Prostate gland (tissue), 2 donors: ENCODE measurements at regions not wholly inside any gene's neighbourhood (a gene's known extent, or its start where the extent isn't known, plus 50 kb on each side); places are given as distances from the start of the nearest gene placed in this dataset.

Experiments
- DNase-seq: peaks from one replicate; pipeline ENCODE4 v3.0.0-alpha.2; 2019; ENCODE audit warnings: low spot score
- H3K27ac ChIP-seq, 2 donors: fragments of 200-600 bp; sonication (generic); 2 replicates each; pipeline ENCODE4 v1.5.1; 2017 to 2019
- H3K27me3 ChIP-seq: fragments of 200-600 bp; sonication (generic); replicated peaks from 2 replicates; pipeline ENCODE4 v1.5.1; 2019; ENCODE audit not compliant: insufficient read depth
- H3K36me3 ChIP-seq, 2 donors: fragments of 200-600 bp; sonication (generic); 1 replicate in 1 of 2; 2 replicates in 1 of 2; pipeline versions ENCODE4 v1.5.1 to v1.8.1; 2017 to 2019
- H3K4me1 ChIP-seq: fragments of 200-600 bp; sonication (generic); replicated peaks from 2 replicates; pipeline ENCODE4 v1.5.1; 2019
- H3K4me3 ChIP-seq, 2 donors: fragments of 200-600 bp; sonication (generic); 2 replicates each; pipeline ENCODE4 v1.5.1; 2017 to 2019
- H3K9me3 ChIP-seq: fragments of 200-600 bp; sonication (generic); 2 replicates; pipeline ENCODE4 v1.5.1; 2017
- POLR2A ChIP-seq: fragments of 450-650 bp; IDR thresholded peaks from one replicate; pipeline ENCODE4 v1.6.1; 2016; ENCODE audit warnings: antibody characterized with exemption, mild to moderate bottlenecking
- POLR2AphosphoS5 ChIP-seq: sonication (generic); formaldehyde crosslinking; IDR thresholded peaks from one replicate; pipeline ENCODE4 v1.6.1; 2017; ENCODE audit warnings: antibody characterized with exemption
- WGBS: methylation state at CpG from one replicate; pipeline ENCODE4 v1.1.5; 2018; 5-methylcytosine and 5-hydroxymethylcytosine counted together
- intact Hi-C: fragments of 100-400 bp; cut with DNase I; formaldehyde crosslinking; loops from one replicate; pipeline ENCODE4 v1.14.2; 2022
- TF ChIP-seq, protein P1 (sequence below), 4 experiments: fragments of 200-600 bp in 2 of 4; fragments of 450-650 bp in 2 of 4; sonication (generic) in 2 of 4; IDR thresholded peaks; 1 replicate in 3 of 4; 2 replicates in 1 of 4; pipeline ENCODE4 v1.5.1; 2016 to 2019; ENCODE audit warnings: antibody characterized with exemption in 4 of 4, mild to moderate bottlenecking in 2 of 4, moderate library complexity in 2 of 4

GRCh38 chr20:37624963-37625362 lies 68.9 kb upstream of the CTNNBL1 start:
- Histone ChIP-seq H3K9me3 (no peaks in the 10 kb centered on the region), H3K27me3 (no peaks in the 10 kb centered on the region), H3K36me3 (no peaks in the 10 kb centered on the region), H3K4me3 (no peak overlapping the region), H3K4me1 (no peaks in the 10 kb centered on the region), H3K27ac (no peak overlapping the region)
- TF ChIP-seq, protein P1, sequence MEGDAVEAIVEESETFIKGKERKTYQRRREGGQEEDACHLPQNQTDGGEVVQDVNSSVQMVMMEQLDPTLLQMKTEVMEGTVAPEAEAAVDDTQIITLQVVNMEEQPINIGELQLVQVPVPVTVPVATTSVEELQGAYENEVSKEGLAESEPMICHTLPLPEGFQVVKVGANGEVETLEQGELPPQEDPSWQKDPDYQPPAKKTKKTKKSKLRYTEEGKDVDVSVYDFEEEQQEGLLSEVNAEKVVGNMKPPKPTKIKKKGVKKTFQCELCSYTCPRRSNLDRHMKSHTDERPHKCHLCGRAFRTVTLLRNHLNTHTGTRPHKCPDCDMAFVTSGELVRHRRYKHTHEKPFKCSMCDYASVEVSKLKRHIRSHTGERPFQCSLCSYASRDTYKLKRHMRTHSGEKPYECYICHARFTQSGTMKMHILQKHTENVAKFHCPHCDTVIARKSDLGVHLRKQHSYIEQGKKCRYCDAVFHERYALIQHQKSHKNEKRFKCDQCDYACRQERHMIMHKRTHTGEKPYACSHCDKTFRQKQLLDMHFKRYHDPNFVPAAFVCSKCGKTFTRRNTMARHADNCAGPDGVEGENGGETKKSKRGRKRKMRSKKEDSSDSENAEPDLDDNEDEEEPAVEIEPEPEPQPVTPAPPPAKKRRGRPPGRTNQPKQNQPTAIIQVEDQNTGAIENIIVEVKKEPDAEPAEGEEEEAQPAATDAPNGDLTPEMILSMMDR (IDR thresholded peaks at IDR 0.05), result no peak
- TF ChIP-seq POLR2AphosphoS5 (no peak), POLR2A (no peak)
- WGBS, result 19% methylated on average over 1 of the region's 1 CpG
- no peak for DNase-seq
- intact Hi-C loops, result no loop called here

GRCh38 chr20:37622728-37623127 lies 71.1 kb upstream of the CTNNBL1 start:
- Histone ChIP-seq H3K27ac (no peak overlapping the region), H3K27me3 (no peaks in the 10 kb centered on the region), H3K36me3 (no peaks in the 10 kb centered on the region), H3K4me3 (no peak overlapping the region), H3K9me3 (no peaks in the 10 kb centered on the region), H3K4me1 (no peaks in the 10 kb centered on the region)
- intact Hi-C loops, result no loop called here
- TF ChIP-seq, protein P1 (IDR thresholded peaks at IDR 0.05), result no peak
- TF ChIP-seq POLR2A, result no peak
- no peak for TF ChIP-seq POLR2AphosphoS5
- DNase-seq, result no peak
- 30% methylated on average over 5 of the region's 5 CpGs for WGBS

DNA sequence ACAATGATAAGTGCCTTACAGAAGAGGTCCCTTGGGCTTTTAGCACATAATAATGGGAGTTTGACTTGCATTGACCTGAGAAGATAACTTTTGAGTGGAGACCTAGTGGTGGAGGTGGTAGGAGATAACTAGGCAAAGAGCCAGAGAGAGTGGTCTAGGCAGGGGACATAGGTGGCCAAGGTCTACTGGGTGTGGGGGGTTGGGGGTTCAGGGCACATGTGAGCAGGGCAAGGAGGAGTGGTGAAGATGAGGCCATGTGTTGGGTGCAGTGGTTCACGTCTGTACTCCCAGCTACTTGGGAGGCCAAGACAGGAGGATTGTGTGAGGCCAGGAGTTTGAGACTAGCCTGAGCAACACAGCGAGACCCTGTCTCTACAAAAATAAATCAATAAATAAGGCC lies 74.3 kb upstream of the CTNNBL1 start:
- Histone ChIP-seq H3K36me3 (no peaks in the 10 kb centered on the region), H3K4me1 (no peaks in the 10 kb centered on the region), H3K27ac (no peak overlapping the region), H3K4me3 (no peak overlapping the region), H3K9me3 (no peaks in the 10 kb centered on the region), H3K27me3 (no peaks in the 10 kb centered on the region)
- 70% methylated on average over 2 of the region's 2 CpGs for WGBS
- DNase-seq, result no peak
- TF ChIP-seq POLR2A, result no peak
- TF ChIP-seq POLR2AphosphoS5, result no peak
- TF ChIP-seq, protein P1 (IDR thresholded peaks at IDR 0.05), result no peak
- intact Hi-C loops, result no loop called here

GRCh38 chr20:37616110-37616425 lies 77.8 kb upstream of the CTNNBL1 start:
- Histone ChIP-seq H3K27ac (no peak overlapping the region), H3K9me3 (no peaks in the 10 kb centered on the region), H3K4me3 (no peak overlapping the region), H3K27me3 (no peaks in the 10 kb centered on the region), H3K4me1 (no peaks in the 10 kb centered on the region), H3K36me3 (no peaks in the 10 kb centered on the region)
- no peak for DNase-seq
- 5% methylated on average over 2 of the region's 2 CpGs for WGBS
- intact Hi-C loops, result no loop called here
- TF ChIP-seq POLR2A (no peak), POLR2AphosphoS5 (no peak)
- TF ChIP-seq, protein P1 (IDR thresholded peaks at IDR 0.05), result no peak

DNA sequence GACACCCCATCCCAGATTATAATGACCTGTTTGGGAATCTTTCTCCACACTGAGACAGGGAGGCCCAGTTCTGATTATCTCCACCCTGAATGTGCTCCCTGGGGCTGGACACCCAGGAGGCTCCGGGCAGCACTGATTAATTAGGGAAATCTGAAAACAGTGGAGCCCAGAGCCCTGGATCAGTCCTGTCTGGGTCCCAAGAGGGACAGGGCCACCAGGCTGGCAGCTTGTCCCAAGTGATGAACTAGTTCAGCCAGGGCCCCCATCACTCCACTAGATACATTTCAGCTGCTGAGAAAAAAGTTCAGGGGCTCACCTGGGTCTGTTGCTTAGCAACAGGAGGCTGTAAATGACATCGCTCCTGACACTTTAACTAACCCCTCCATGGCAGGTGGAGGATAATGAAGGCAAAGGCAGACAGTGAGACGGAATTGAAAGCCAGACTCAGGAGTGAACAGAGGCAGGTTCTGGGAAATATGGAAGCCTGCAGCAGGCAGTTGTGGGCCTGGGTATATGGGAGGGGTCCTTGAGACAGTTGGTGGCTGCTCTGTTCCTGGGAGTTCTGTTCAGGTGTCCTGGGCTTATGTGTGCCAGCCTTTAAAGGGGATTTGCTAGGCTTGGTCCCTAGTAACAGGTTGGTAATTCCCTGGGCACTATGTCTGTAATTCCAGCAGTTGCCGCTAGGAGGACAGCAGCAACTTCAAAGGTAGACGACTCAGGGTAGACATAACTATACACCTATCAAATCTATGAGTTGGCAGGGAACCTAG lies 78.3 kb upstream of the CTNNBL1 start:
- Histone ChIP-seq H3K27ac (no peak overlapping the region), H3K27me3 (no peaks in the 10 kb centered on the region), H3K9me3 (no peaks in the 10 kb centered on the region), H3K4me1 (no peaks in the 10 kb centered on the region), H3K36me3 (no peaks in the 10 kb centered on the region), H3K4me3 (no peak overlapping the region)
- intact Hi-C loops, result no loop called here
- 29% methylated on average over 5 of the region's 5 CpGs for WGBS
- DNase-seq, result peak; percentile 21
- TF ChIP-seq POLR2A, result no peak
- TF ChIP-seq POLR2AphosphoS5, result no peak
- TF ChIP-seq, protein P1 (IDR thresholded peaks at IDR 0.05), result peak; percentile 38 to 60 (median 50)
